ENCODE measurements at regions not wholly inside any gene's neighbourhood (a gene's known extent, or its start where the extent isn't known, plus 50 kb on each side); places are given as distances from the start of the nearest gene placed in this dataset.

- Histone ChIP-seq H3K27ac (ENCODE audit: low read length) (no peak overlapping the region), H3K4me1 (ENCODE audit: control insufficient read depth in 1 of 2, insufficient read depth in 2 of 2, low read length in 2 of 2) (peaks cover 0 to 10% of the 10 kb centered on the region in 2 donors), H3K4me3 (ENCODE audit: low read depth in 1 of 2, low read length in 2 of 2) (no peak overlapping the region), H3K27me3 (ENCODE audit: low read depth, low read length) (no peaks in the 10 kb centered on the region), H3K36me3 (ENCODE audit: control insufficient read depth in 1 of 2, insufficient read depth in 2 of 2, low read length in 2 of 2) (no peaks in the 10 kb centered on the region), H3K9me3 (ENCODE audit: control insufficient read depth in 1 of 2, low read length in 2 of 2) (no peaks in the 10 kb centered on the region)
Measured at GRCh38 chr9:107546859-107547258, 57.3 kb upstream of the KLF4 start.

- no peaks in the 10 kb centered on the region for H3K9me3 ChIP-seq (ENCODE audit: control insufficient read depth in 1 of 2, low read length in 2 of 2)
Measured at GRCh38 chr9:107545036-107545435, 55.5 kb upstream of the KLF4 start.

GRCh38 chr9:107542411-107543157 is 53.0 kb upstream of the KLF4 start:
- Histone ChIP-seq H3K4me3 (ENCODE audit: low read depth in 1 of 2, low read length in 2 of 2) (no peak overlapping the region), H3K27ac (ENCODE audit: low read length) (no peak overlapping the region), H3K36me3 (ENCODE audit: control insufficient read depth in 1 of 2, insufficient read depth in 2 of 2, low read length in 2 of 2) (no peaks in the 10 kb centered on the region), H3K27me3 (ENCODE audit: low read depth, low read length) (no peaks in the 10 kb centered on the region), H3K4me1 (ENCODE audit: control insufficient read depth in 1 of 2, insufficient read depth in 2 of 2, low read length in 2 of 2) (peaks cover 0 to 3% of the 10 kb centered on the region in 2 donors), H3K9me3 (ENCODE audit: control insufficient read depth in 1 of 2, low read length in 2 of 2) (no peaks in the 10 kb centered on the region)

More at GRCh38 chr9:107545036-107545435, 55.5 kb upstream of the KLF4 start:
- Histone ChIP-seq H3K4me1 (ENCODE audit: control insufficient read depth in 1 of 2, insufficient read depth in 2 of 2, low read length in 2 of 2) (peaks cover 0 to 10% of the 10 kb centered on the region in 2 donors), H3K36me3 (ENCODE audit: control insufficient read depth in 1 of 2, insufficient read depth in 2 of 2, low read length in 2 of 2) (no peaks in the 10 kb centered on the region), H3K4me3 (ENCODE audit: low read depth in 1 of 2, low read length in 2 of 2) (no peak overlapping the region), H3K27ac (ENCODE audit: low read length) (no peak overlapping the region), H3K27me3 (ENCODE audit: low read depth, low read length) (no peaks in the 10 kb centered on the region)

- Histone ChIP-seq H3K27ac (ENCODE audit: low read length) (no peak overlapping the region), H3K9me3 (ENCODE audit: control insufficient read depth in 1 of 2, low read length in 2 of 2) (no peaks in the 10 kb centered on the region), H3K27me3 (ENCODE audit: low read depth, low read length) (no peaks in the 10 kb centered on the region), H3K4me3 (ENCODE audit: low read depth in 1 of 2, low read length in 2 of 2) (no peak overlapping the region), H3K4me1 (ENCODE audit: control insufficient read depth in 1 of 2, insufficient read depth in 2 of 2, low read length in 2 of 2) (no peaks in the 10 kb centered on the region), H3K36me3 (ENCODE audit: control insufficient read depth in 1 of 2, insufficient read depth in 2 of 2, low read length in 2 of 2) (no peaks in the 10 kb centered on the region)
Measured at GRCh38 chr9:107541523-107541922, 52.0 kb upstream of the KLF4 start.

- H3K27ac ChIP-seq (ENCODE audit: low read length), result no peak overlapping the region
Measured at GRCh38 chr9:107540164-107540561, 50.6 kb upstream of the KLF4 start.

GRCh38 chr9:107539427-107540163 is 50.0 kb upstream of the KLF4 start:
- no peak overlapping the region for H3K27ac ChIP-seq (ENCODE audit: low read length)
- no peaks in the 10 kb centered on the region for H3K4me1 ChIP-seq (ENCODE audit: control insufficient read depth in 1 of 2, insufficient read depth in 2 of 2, low read length in 2 of 2)
- H3K4me3 ChIP-seq (ENCODE audit: low read depth in 1 of 2, low read length in 2 of 2), result no peak overlapping the region
- no peaks in the 10 kb centered on the region for H3K27me3 ChIP-seq (ENCODE audit: low read depth, low read length)
- H3K36me3 ChIP-seq (ENCODE audit: control insufficient read depth in 1 of 2, insufficient read depth in 2 of 2, low read length in 2 of 2), result no peaks in the 10 kb centered on the region
- H3K9me3 ChIP-seq (ENCODE audit: control insufficient read depth in 1 of 2, low read length in 2 of 2), result no peaks in the 10 kb centered on the region

More at GRCh38 chr9:107540164-107540561, 50.6 kb upstream of the KLF4 start:
- H3K4me3 ChIP-seq (ENCODE audit: low read depth in 1 of 2, low read length in 2 of 2), result no peak overlapping the region
- no peaks in the 10 kb centered on the region for H3K36me3 ChIP-seq (ENCODE audit: control insufficient read depth in 1 of 2, insufficient read depth in 2 of 2, low read length in 2 of 2)
- no peaks in the 10 kb centered on the region for H3K27me3 ChIP-seq (ENCODE audit: low read depth, low read length)
- H3K4me1 ChIP-seq (ENCODE audit: control insufficient read depth in 1 of 2, insufficient read depth in 2 of 2, low read length in 2 of 2), result no peaks in the 10 kb centered on the region
- H3K9me3 ChIP-seq (ENCODE audit: control insufficient read depth in 1 of 2, low read length in 2 of 2), result no peaks in the 10 kb centered on the region
